ENCODE measurements at regions not wholly inside any gene's neighbourhood (a gene's known extent, or its start where the extent isn't known, plus 50 kb on each side); places are given as distances from the start of the nearest gene placed in this dataset.

DNA sequence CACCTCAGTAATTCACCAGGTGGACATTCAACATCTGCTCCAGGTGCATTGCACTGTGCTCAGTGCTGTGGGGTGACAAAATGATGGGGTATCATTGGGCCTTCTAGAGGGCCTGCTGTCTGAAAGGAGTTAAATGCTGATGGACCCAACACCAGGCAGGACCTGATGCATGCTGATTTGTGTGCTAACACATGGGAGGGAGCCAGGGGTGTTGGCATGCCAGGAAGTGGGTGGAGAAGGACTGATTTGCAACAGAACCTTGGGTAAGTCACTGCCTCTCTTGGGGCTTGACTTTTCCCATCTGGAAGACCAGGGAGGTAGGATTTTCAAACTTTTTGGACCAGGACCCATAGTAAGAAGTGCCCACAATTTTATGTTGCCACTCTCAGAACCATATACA lies 57.9 kb upstream of the CXCR4 start:
- no peak for TF ChIP-seq CTCF (IDR thresholded peaks at IDR 0.05 in 4 of 5, conservative IDR thresholded peaks at IDR 0.05 in 1 of 5)
- TF ChIP-seq POLR2A (IDR thresholded peaks at IDR 0.05), result no peak
